ENCODE measurements at regions not wholly inside any gene's neighbourhood (a gene's known extent, or its start where the extent isn't known, plus 50 kb on each side); places are given as distances from the start of the nearest gene placed in this dataset.

GRCh38 chr14:84343656-84344055 lies 1186.3 kb upstream of the FLRT2 start:
- Histone ChIP-seq H3K36me3 (ENCODE audit: insufficient read depth) (no peaks in the 10 kb centered on the region), H3K79me2 (ENCODE audit: insufficient read depth, low read depth) (no peaks in the 10 kb centered on the region), H2AFZ (ENCODE audit: low read depth) (no peak overlapping the region), H3K27ac (no peak overlapping the region), H3K27me3 (ENCODE audit: insufficient read depth, low read depth) (no peaks in the 10 kb centered on the region), H3K4me2 (no peak overlapping the region), H4K20me1 (ENCODE audit: insufficient read depth) (no peaks in the 10 kb centered on the region), H3K4me1 (ENCODE audit: low read depth, poor library complexity, severe bottlenecking) (no peaks in the 10 kb centered on the region), H3K4me3 (IDR thresholded peaks at IDR 0.05; ENCODE audit: insufficient read depth, low read depth, low read length) (no peak overlapping the region), H3K9ac (no peak overlapping the region)
- no peak for TF ChIP-seq CTCF (conservative IDR thresholded peaks at IDR 0.05; ENCODE audit: low read depth, low read length)

GRCh38 chr14:84351646-84352045 lies 1178.3 kb upstream of the FLRT2 start:
- no peaks in the 10 kb centered on the region for H3K36me3 ChIP-seq (ENCODE audit: insufficient read depth)
- TF ChIP-seq CTCF (conservative IDR thresholded peaks at IDR 0.05; ENCODE audit: low read depth, low read length) = no peak
- no peaks in the 10 kb centered on the region for H3K79me2 ChIP-seq (ENCODE audit: insufficient read depth, low read depth)
- H3K27ac ChIP-seq = no peak overlapping the region
- no peaks in the 10 kb centered on the region for H3K27me3 ChIP-seq (ENCODE audit: insufficient read depth, low read depth)
- no peak overlapping the region for H3K4me2 ChIP-seq
- H2AFZ ChIP-seq (ENCODE audit: low read depth) = no peak overlapping the region
- H3K4me3 ChIP-seq (IDR thresholded peaks at IDR 0.05; ENCODE audit: insufficient read depth, low read depth, low read length) = no peak overlapping the region
- H3K4me1 ChIP-seq (ENCODE audit: low read depth, poor library complexity, severe bottlenecking) = no peaks in the 10 kb centered on the region
- H3K9ac ChIP-seq = no peak overlapping the region
- no peaks in the 10 kb centered on the region for H4K20me1 ChIP-seq (ENCODE audit: insufficient read depth)

- Histone ChIP-seq H3K4me2 (no peak overlapping the region), H3K27me3 (ENCODE audit: insufficient read depth, low read depth) (no peaks in the 10 kb centered on the region), H3K4me1 (ENCODE audit: low read depth, poor library complexity, severe bottlenecking) (no peaks in the 10 kb centered on the region), H3K9ac (no peak overlapping the region), H2AFZ (ENCODE audit: low read depth) (no peak overlapping the region), H3K4me3 (IDR thresholded peaks at IDR 0.05; ENCODE audit: insufficient read depth, low read depth, low read length) (no peak overlapping the region), H3K79me2 (ENCODE audit: insufficient read depth, low read depth) (no peaks in the 10 kb centered on the region), H3K36me3 (ENCODE audit: insufficient read depth) (no peaks in the 10 kb centered on the region), H4K20me1 (ENCODE audit: insufficient read depth) (no peaks in the 10 kb centered on the region), H3K27ac (no peak overlapping the region)
- no peak for TF ChIP-seq CTCF (conservative IDR thresholded peaks at IDR 0.05; ENCODE audit: low read depth, low read length)
Measured at GRCh38 chr14:84361476-84361875, 1168.5 kb upstream of the FLRT2 start.

GRCh38 chr14:84375235-84375634 lies 1154.7 kb upstream of the FLRT2 start:
- no peaks in the 10 kb centered on the region for H3K36me3 ChIP-seq (ENCODE audit: insufficient read depth)
- H3K27ac ChIP-seq = no peak overlapping the region
- no peak overlapping the region for H3K4me3 ChIP-seq (IDR thresholded peaks at IDR 0.05; ENCODE audit: insufficient read depth, low read depth, low read length)
- no peak overlapping the region for H2AFZ ChIP-seq (ENCODE audit: low read depth)
- no peak for TF ChIP-seq CTCF (conservative IDR thresholded peaks at IDR 0.05; ENCODE audit: low read depth, low read length)
- no peaks in the 10 kb centered on the region for H3K4me1 ChIP-seq (ENCODE audit: low read depth, poor library complexity, severe bottlenecking)
- no peaks in the 10 kb centered on the region for H3K27me3 ChIP-seq (ENCODE audit: insufficient read depth, low read depth)
- no peak overlapping the region for H3K9ac ChIP-seq
- no peak overlapping the region for H3K4me2 ChIP-seq
- H4K20me1 ChIP-seq (ENCODE audit: insufficient read depth) = no peaks in the 10 kb centered on the region
- H3K79me2 ChIP-seq (ENCODE audit: insufficient read depth, low read depth) = no peaks in the 10 kb centered on the region

- Histone ChIP-seq H3K79me2 (ENCODE audit: insufficient read depth, low read depth) (no peaks in the 10 kb centered on the region), H3K4me1 (ENCODE audit: low read depth, poor library complexity, severe bottlenecking) (no peaks in the 10 kb centered on the region), H3K27ac (no peak overlapping the region), H4K20me1 (ENCODE audit: insufficient read depth) (no peaks in the 10 kb centered on the region), H3K4me2 (no peak overlapping the region), H2AFZ (ENCODE audit: low read depth) (no peak overlapping the region), H3K9ac (no peak overlapping the region), H3K27me3 (ENCODE audit: insufficient read depth, low read depth) (no peaks in the 10 kb centered on the region), H3K36me3 (ENCODE audit: insufficient read depth) (no peaks in the 10 kb centered on the region), H3K4me3 (IDR thresholded peaks at IDR 0.05; ENCODE audit: insufficient read depth, low read depth, low read length) (no peak overlapping the region)
- TF ChIP-seq CTCF (conservative IDR thresholded peaks at IDR 0.05; ENCODE audit: low read depth, low read length) = no peak
Measured at GRCh38 chr14:84390010-84390409, 1139.9 kb upstream of the FLRT2 start.
